ENCODE measurements at regions not wholly inside any gene's neighbourhood (a gene's known extent, or its start where the extent isn't known, plus 50 kb on each side); places are given as distances from the start of the nearest gene placed in this dataset.

DNA sequence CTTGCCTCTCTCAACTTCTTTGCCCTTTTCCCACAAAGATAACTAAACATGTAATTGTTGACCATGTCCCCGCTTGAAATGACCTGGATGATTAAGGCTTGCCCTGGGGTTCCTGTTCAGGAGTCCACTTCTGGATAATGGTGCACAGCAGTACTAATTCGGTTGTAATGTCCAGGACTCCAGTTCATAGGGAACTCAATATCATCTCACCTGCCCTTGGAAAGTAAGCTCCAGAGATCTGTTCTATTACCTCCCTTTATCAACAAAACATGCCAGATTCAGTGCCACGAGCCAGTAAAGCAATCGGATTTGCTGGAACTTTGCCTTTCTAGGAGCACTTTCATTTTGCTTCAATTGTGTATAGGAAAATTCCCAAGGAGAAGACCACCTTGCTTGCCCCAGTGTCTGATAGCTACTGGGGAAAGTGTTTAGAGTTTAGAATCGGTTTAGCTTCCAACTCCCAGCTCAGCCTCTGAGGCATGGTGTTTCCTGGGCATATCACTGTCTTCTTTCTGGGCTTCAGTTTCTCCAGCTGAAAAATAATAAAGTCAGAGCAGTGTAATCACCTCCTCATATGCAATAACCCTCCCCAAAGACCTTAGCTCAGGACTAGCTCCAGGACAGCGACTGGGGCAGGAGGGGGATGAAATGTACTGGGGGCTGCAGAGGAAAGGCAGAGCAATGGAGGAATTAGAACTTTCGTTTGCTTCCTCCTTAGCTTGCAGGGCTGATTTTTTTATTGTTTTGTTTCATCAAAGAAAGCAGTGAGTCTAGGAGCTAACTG, 162.6 kb upstream of the CYRIA start:
- TF ChIP-seq, protein P1, sequence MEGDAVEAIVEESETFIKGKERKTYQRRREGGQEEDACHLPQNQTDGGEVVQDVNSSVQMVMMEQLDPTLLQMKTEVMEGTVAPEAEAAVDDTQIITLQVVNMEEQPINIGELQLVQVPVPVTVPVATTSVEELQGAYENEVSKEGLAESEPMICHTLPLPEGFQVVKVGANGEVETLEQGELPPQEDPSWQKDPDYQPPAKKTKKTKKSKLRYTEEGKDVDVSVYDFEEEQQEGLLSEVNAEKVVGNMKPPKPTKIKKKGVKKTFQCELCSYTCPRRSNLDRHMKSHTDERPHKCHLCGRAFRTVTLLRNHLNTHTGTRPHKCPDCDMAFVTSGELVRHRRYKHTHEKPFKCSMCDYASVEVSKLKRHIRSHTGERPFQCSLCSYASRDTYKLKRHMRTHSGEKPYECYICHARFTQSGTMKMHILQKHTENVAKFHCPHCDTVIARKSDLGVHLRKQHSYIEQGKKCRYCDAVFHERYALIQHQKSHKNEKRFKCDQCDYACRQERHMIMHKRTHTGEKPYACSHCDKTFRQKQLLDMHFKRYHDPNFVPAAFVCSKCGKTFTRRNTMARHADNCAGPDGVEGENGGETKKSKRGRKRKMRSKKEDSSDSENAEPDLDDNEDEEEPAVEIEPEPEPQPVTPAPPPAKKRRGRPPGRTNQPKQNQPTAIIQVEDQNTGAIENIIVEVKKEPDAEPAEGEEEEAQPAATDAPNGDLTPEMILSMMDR (IDR thresholded peaks at IDR 0.05), result no peak
- no peak for TF ChIP-seq POLR2A (IDR thresholded peaks at IDR 0.05)
- no peak for TF ChIP-seq POLR2AphosphoS5 (IDR thresholded peaks at IDR 0.05)
- no peak for TF ChIP-seq EP300 (IDR thresholded peaks at IDR 0.05)

All from sigmoid colon (tissue), 4 donors.